Lower leg skin (tissue), 3 donors: ENCODE measurements at regions not wholly inside any gene's neighbourhood (a gene's known extent, or its start where the extent isn't known, plus 50 kb on each side); places are given as distances from the start of the nearest gene placed in this dataset.

Source experiments
- CTCF ChIP-seq, 3 donors: fragments of 450-650 bp; IDR thresholded peaks; one replicate each; pipeline ENCODE4 v1.5.1; 2016; ENCODE audit warnings: antibody characterized with exemption in 3 of 3, mild to moderate bottlenecking in 3 of 3, moderate library complexity in 2 of 3
- POLR2A ChIP-seq, 2 donors: fragments of 450-650 bp; IDR thresholded peaks; one replicate each; pipeline ENCODE4 v1.6.1; 2016 to 2017; ENCODE audit warnings: antibody characterized with exemption in 2 of 2, mild to moderate bottlenecking in 1 of 2, moderate library complexity in 1 of 2

- TF ChIP-seq CTCF (IDR thresholded peaks at IDR 0.05) (no peak), POLR2A (IDR thresholded peaks at IDR 0.05) (no peak)
Observed at GRCh38 chr13:40383885-40384284, 282.6 kb downstream of the FOXO1 start.
